ENCODE measurements at regions not wholly inside any gene's neighbourhood (a gene's known extent, or its start where the extent isn't known, plus 50 kb on each side); places are given as distances from the start of the nearest gene placed in this dataset.

DNA sequence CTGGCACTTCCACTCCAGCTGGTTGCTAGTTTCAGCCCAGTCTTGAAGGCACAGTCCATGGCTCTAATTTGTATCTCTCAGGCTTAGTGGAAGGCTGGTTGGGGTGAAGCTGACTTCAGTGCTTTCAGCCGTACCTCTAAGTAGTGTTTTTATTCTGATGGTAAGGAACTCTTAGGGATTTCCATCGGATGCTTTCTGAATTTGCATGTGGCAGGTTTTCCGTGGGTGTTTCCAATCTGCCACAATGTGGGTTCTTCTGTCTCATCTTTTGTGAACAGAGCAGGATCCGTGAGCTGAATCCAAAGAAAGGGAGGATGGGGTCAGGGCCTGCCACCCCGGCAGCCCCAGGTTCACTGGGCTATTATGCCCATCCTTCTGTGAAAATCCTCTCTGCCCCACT lies 607.9 kb upstream of the MKI67 start:
- TF ChIP-seq, protein P1, sequence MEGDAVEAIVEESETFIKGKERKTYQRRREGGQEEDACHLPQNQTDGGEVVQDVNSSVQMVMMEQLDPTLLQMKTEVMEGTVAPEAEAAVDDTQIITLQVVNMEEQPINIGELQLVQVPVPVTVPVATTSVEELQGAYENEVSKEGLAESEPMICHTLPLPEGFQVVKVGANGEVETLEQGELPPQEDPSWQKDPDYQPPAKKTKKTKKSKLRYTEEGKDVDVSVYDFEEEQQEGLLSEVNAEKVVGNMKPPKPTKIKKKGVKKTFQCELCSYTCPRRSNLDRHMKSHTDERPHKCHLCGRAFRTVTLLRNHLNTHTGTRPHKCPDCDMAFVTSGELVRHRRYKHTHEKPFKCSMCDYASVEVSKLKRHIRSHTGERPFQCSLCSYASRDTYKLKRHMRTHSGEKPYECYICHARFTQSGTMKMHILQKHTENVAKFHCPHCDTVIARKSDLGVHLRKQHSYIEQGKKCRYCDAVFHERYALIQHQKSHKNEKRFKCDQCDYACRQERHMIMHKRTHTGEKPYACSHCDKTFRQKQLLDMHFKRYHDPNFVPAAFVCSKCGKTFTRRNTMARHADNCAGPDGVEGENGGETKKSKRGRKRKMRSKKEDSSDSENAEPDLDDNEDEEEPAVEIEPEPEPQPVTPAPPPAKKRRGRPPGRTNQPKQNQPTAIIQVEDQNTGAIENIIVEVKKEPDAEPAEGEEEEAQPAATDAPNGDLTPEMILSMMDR (IDR thresholded peaks at IDR 0.05; ENCODE audit: low read depth, low read length) = no peak
- TF ChIP-seq EZH2phosphoT487 (IDR thresholded peaks at IDR 0.05; ENCODE audit: low read depth) = no peak

All from OCI-LY3 (cell line).